GM23338 (cell line): ENCODE measurements at regions not wholly inside any gene's neighbourhood (a gene's known extent, or its start where the extent isn't known, plus 50 kb on each side); places are given as distances from the start of the nearest gene placed in this dataset.

Experiments used
- ATAC-seq: fragments of 200-7000 bp; cut with Tn5 transposase; 3 replicates; pipeline ENCODE4 v1.9.1; 2020
- DNase-seq: peaks from one replicate; pipeline ENCODE4 v3.0.0-alpha.2; 2015; ENCODE audit warnings: low spot score
- H2AFZ ChIP-seq: fragments of 200-600 bp; sonication (generic); 2 replicates; pipeline ENCODE4 v1.8.0; 2016; ENCODE audit warnings: antibody characterized with exemption, mild to moderate bottlenecking, moderate library complexity
- H3F3A ChIP-seq: fragments of 200-600 bp; sonication (generic); replicated peaks from 2 replicates; pipeline ENCODE4 v1.8.0; 2017; ENCODE audit warnings: antibody characterized with exemption, mixed run types, low read depth
- H3K27ac ChIP-seq: fragments of 200-600 bp; sonication (generic); 2 replicates; pipeline ENCODE4 v1.6.1; 2016; ENCODE audit warnings: low read depth
- H3K27me3 ChIP-seq: fragments of 200-600 bp; sonication (generic); 2 replicates; pipeline ENCODE4 v1.8.0; 2016; ENCODE audit warnings: mild to moderate bottlenecking, mixed run types, moderate library complexity; ENCODE audit not compliant: insufficient read depth
- H3K36me3 ChIP-seq: fragments of 200-600 bp; sonication (generic); 2 replicates; pipeline ENCODE4 v1.8.0; 2016; ENCODE audit warnings: mild to moderate bottlenecking; ENCODE audit not compliant: insufficient read depth
- H3K4me1 ChIP-seq: fragments of 200-600 bp; sonication (generic); 2 replicates; pipeline ENCODE4 v1.8.0; 2016; ENCODE audit warnings: mild to moderate bottlenecking, moderate library complexity; ENCODE audit not compliant: insufficient read depth
- H3K4me2 ChIP-seq: fragments of 200-600 bp; sonication (generic); 2 replicates; pipeline ENCODE4 v1.7.1; 2017; ENCODE audit warnings: mixed run types
- H3K4me3 ChIP-seq: fragments of 200-600 bp; sonication (generic); 2 replicates; pipeline ENCODE4 v1.6.1; 2016; ENCODE audit warnings: mixed run types
- H3K79me2 ChIP-seq: fragments of 200-600 bp; sonication (generic); replicated peaks from 2 replicates; pipeline ENCODE4 v1.8.0; 2017; ENCODE audit warnings: mild to moderate bottlenecking; ENCODE audit not compliant: insufficient read depth
- H3K9me2 ChIP-seq: fragments of 200-600 bp; sonication (generic); 2 replicates; pipeline ENCODE4 v1.8.0; 2017; ENCODE audit not compliant: insufficient read depth
- H4K20me1 ChIP-seq: fragments of 200-600 bp; sonication (generic); replicated peaks from 2 replicates; pipeline ENCODE4 v1.8.0; 2017; ENCODE audit warnings: mild to moderate bottlenecking; ENCODE audit not compliant: insufficient read depth
- H3K27ac Mint-ChIP-seq: 2 replicates; pipeline ENCODE4 v1.8.0; 2020; ENCODE audit warnings: inconsistent platforms, mild to moderate bottlenecking, moderate library complexity, mixed read lengths
- H3K27me3 Mint-ChIP-seq: 3 replicates; pipeline ENCODE4 v1.8.0; 2022; ENCODE audit warnings: low read depth, mild to moderate bottlenecking, moderate library complexity, mixed read lengths, inconsistent platforms; ENCODE audit not compliant: insufficient read depth, poor library complexity
- H3K36me3 Mint-ChIP-seq: 3 replicates; pipeline ENCODE4 v1.8.0; 2021; ENCODE audit warnings: low read depth, mild to moderate bottlenecking, inconsistent platforms, moderate library complexity, mixed read lengths
- H3K4me1 Mint-ChIP-seq: 3 replicates; pipeline ENCODE4 v1.8.0; 2020; ENCODE audit warnings: mild to moderate bottlenecking, inconsistent platforms, mixed read lengths
- H3K4me3 Mint-ChIP-seq: 3 replicates; pipeline ENCODE4 v1.8.0; 2021; ENCODE audit warnings: moderate library complexity, mild to moderate bottlenecking, inconsistent platforms, mixed read lengths
- H3K9me3 Mint-ChIP-seq: 3 replicates; pipeline ENCODE4 v1.8.0; 2020; ENCODE audit warnings: moderate library complexity, mild to moderate bottlenecking, inconsistent platforms, mixed read lengths
- CREB1 ChIP-seq: fragments of 250-450 bp; sonication (Bioruptor Pico); IDR thresholded peaks from 2 replicates; pipeline ENCODE4 v1.5.0; 2020; ENCODE audit warnings: low read depth, mild to moderate bottlenecking, moderate library complexity
- CTCF ChIP-seq, 2 experiments: fragments of 200-600 bp in 1 of 2; sonication (generic) in 1 of 2; conservative IDR thresholded peaks; 2 replicates each; pipeline versions ENCODE4 v1.5.1 to v1.6.1; 2016 to 2017; ENCODE audit warnings: antibody characterized with exemption in 2 of 2, low read depth in 2 of 2, mild to moderate bottlenecking in 2 of 2, moderate library complexity in 1 of 2
- ETS1 ChIP-seq: IDR thresholded peaks from 2 replicates; pipeline ENCODE4 v1.6.1; 2016; ENCODE audit warnings: antibody characterized with exemption
- EZH2 ChIP-seq: fragments of 200-600 bp; sonication (generic); IDR thresholded peaks from one replicate; pipeline ENCODE4 v1.8.0; 2017; ENCODE audit warnings: antibody characterized with exemption, mild to moderate bottlenecking, low read depth; ENCODE audit not compliant: unreplicated experiment
- EZH2phosphoT487 ChIP-seq: fragments of 200-600 bp; sonication (generic); IDR thresholded peaks from one replicate; pipeline ENCODE4 v1.8.1; 2018; ENCODE audit warnings: antibody characterized with exemption; ENCODE audit not compliant: unreplicated experiment
- JUNB ChIP-seq: IDR thresholded peaks from one replicate; pipeline ENCODE4 v1.6.1; 2016; ENCODE audit warnings: antibody characterized with exemption; ENCODE audit not compliant: unreplicated experiment
- NANOG ChIP-seq: IDR thresholded peaks from 2 replicates; pipeline ENCODE4 v1.6.1; 2016; ENCODE audit warnings: antibody characterized with exemption, borderline replicate concordance
- POLR2AphosphoS5 ChIP-seq: IDR thresholded peaks from 2 replicates; pipeline ENCODE4 v1.6.1; 2016; ENCODE audit warnings: antibody characterized with exemption, low read depth
- REST ChIP-seq: IDR thresholded peaks from one replicate; pipeline ENCODE4 v1.6.1; 2018; ENCODE audit warnings: antibody characterized with exemption; ENCODE audit not compliant: unreplicated experiment
- STAT1 ChIP-seq: IDR thresholded peaks from one replicate; pipeline ENCODE4 v1.6.1; 2016; ENCODE audit warnings: antibody characterized with exemption; ENCODE audit not compliant: unreplicated experiment
- ZNF114 ChIP-seq: fragments of 250-450 bp; sonication (Bioruptor Pico); IDR thresholded peaks from 2 replicates; pipeline ENCODE4 v1.5.0; 2020; ENCODE audit warnings: mild to moderate bottlenecking, moderate library complexity
- ZNF331 ChIP-seq: fragments of 250-450 bp; sonication (Bioruptor Pico); IDR thresholded peaks from 2 replicates; pipeline ENCODE4 v1.5.0; 2020; ENCODE audit warnings: low read depth, mild to moderate bottlenecking, moderate library complexity
- ZNF462 ChIP-seq: fragments of 250-450 bp; sonication (Bioruptor Pico); IDR thresholded peaks from 2 replicates; pipeline ENCODE4 v1.5.0; 2020; ENCODE audit warnings: mild to moderate bottlenecking, moderate library complexity

GRCh38 chr4:83189631-83190136, 75.2 kb upstream of the PLAC8 start:
- DNase-seq (peak; percentile 31), ATAC-seq (peak; percentile 71)
- H3F3A ChIP-seq: no peaks in the 10 kb centered on the region
- TF ChIP-seq NANOG (no peak), STAT1 (no peak), ZNF114 (no peak), ZNF462 (no peak), EZH2 (no peak), ZNF331 (CRISPR knock-in tag) (no peak), POLR2AphosphoS5 (no peak), REST (no peak), ETS1 (no peak), CREB1 (CRISPR knock-in tag) (no peak), JUNB (no peak), CTCF (conservative IDR thresholded peaks at IDR 0.05; ENCODE audit: low read depth in 2 of 2) (no peak), EZH2phosphoT487 (no peak)
- H3K27ac ChIP-seq: no peak overlapping the region; the same call in 1 of the 2 replicates
- H3K4me2 ChIP-seq: no peak overlapping the region
- Mint-ChIP-seq H3K27me3 (peaks cover 2% of the 10 kb centered on the region), H3K4me3 (no peak overlapping the region), H3K36me3 (0 out of 3 replicates have a peak, but pooled peaks cover 3% of the 10 kb centered on the region), H3K27ac (no peak overlapping the region), H3K4me1 (no peaks in the 10 kb centered on the region; the same call in 2 of the 3 replicates), H3K9me3 (peaks cover 4% of the 10 kb centered on the region; the same call in 2 of the 3 replicates)
- no peak overlapping the region for H3K4me3 ChIP-seq
- H3K36me3 ChIP-seq: 0 out of 2 replicates have a peak, but pooled peaks cover 3% of the 10 kb centered on the region
- H3K4me1 ChIP-seq: no peaks in the 10 kb centered on the region
- H3K9me2 ChIP-seq: no peaks in the 10 kb centered on the region; the same call in 1 of the 2 replicates
- no peaks in the 10 kb centered on the region for H3K79me2 ChIP-seq
- no peaks in the 10 kb centered on the region for H3K27me3 ChIP-seq
- no peaks in the 10 kb centered on the region for H4K20me1 ChIP-seq
- H2AFZ ChIP-seq: peak overlapping the region; percentile 40; the same call in 1 of the 2 replicates
